GM19452 (cell line): ENCODE measurements at regions not wholly inside any gene's neighbourhood (a gene's known extent, or its start where the extent isn't known, plus 50 kb on each side); places are given as distances from the start of the nearest gene placed in this dataset.
"Not testable (repeated sequence)": the region's sequence is repeated elsewhere in the genome, so short reads cannot be mapped to it uniquely, and the experiment has no call there.

Source experiments
- ATAC-seq: cut with Tn5 transposase; IDR thresholded peaks from one replicate; pipeline ENCODE4 v1.9.1; 2021; ENCODE audit not compliant: unreplicated experiment

GRCh38 chr3:67981077-67981476 is 326.7 kb upstream of the SUCLG2 start:
- ATAC-seq: no peak

GRCh38 chr3:67979342-67979741 is 324.9 kb upstream of the SUCLG2 start:
- no peak for ATAC-seq

DNA sequence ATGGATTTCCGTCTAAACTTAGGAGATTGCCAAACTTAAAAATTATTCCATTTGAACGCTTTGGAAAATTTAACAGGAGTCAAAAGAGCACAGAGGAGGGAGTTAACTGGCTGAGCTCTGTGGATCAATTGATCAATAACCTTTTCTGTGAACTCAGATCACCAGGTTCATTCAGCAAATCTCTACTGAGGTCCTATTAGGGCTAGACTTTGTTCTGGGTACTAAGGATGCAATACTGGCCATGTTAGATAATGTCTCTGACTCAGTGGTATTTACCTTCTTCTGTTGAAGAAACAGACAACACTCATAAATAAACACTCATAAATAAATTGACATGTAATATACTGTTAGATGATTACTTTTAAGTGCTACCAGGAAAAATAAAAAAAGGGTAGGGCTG is 323.4 kb upstream of the SUCLG2 start:
- ATAC-seq: no peak

- ATAC-seq: no peak
These were observed 322.3 kb upstream of the SUCLG2 start for GRCh38 chr3:67976663-67977062.

DNA sequence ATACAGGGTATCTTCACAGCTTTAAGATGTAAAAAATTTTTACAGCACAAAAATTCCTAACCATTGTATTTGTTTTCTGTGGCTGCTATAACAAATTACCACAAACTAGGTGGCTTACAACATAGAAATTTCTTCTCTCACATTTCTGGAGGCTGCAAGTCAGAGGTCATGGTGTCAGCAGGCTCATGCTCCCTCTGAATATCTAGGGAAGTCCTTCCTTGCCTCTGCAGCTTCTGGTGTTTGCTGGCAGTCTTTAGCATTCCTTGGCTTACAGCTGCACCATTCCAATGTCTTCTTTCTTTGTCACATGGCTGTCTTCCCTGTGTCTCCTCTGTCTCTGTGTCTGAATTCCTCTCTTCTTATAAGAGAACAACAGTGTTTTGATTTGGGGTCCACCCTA is 310.2 kb upstream of the SUCLG2 start:
- ATAC-seq: no peak

DNA sequence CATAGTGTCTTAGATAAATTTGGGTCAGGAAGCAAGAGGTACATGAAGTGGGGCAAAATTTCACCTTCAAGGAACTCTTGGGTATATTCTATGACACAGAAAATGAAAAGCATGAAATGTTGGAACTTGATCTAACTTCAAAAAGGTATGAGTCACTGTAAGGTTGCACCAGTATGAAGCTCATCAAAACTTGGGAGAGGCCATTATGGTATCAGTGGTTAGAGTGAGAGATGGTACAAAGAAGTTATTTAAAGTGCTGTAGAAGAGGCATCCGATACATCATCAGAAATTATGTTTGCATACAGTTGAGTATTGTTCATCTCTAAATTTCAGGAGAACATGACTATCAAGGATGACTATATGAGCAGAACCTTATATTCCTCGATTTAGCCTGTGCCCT is 302.9 kb upstream of the SUCLG2 start:
- ATAC-seq: no peak

GRCh38 chr3:67947808-67948508 is 293.5 kb upstream of the SUCLG2 start:
- no peak for ATAC-seq

GRCh38 chr3:67946436-67946835 is 292.0 kb upstream of the SUCLG2 start:
- no peak for ATAC-seq

- no peak for ATAC-seq
These were observed 289.1 kb upstream of the SUCLG2 start for GRCh38 chr3:67943546-67943945.

DNA sequence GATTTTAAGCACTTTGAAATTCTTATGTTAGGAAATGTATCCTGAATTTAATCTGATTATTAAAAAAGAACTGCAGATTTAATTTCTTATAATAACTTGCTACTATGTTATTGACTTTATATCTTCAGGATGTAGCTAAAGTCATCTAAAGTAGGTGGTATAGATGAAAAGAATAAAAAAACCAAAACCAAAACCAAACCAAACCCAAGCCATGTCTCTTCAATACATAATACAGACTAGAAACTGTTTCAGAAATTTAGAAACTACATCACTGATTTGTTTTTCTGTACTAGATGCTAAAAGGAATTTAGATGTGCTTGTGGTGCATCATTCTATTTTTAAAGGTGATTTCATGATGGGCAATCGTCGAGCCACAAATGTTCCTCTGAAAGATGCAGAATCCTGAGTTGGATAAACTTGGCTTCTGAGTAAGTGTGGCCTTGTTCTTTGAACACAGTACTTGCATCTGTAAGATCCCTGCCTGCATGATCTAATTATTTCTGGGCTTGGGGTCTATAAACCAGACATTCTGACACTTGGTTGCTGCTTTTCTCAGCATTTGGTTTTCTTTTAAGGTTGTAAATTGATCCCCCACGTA is 287.1 kb upstream of the SUCLG2 start:
- ATAC-seq: no peak

DNA sequence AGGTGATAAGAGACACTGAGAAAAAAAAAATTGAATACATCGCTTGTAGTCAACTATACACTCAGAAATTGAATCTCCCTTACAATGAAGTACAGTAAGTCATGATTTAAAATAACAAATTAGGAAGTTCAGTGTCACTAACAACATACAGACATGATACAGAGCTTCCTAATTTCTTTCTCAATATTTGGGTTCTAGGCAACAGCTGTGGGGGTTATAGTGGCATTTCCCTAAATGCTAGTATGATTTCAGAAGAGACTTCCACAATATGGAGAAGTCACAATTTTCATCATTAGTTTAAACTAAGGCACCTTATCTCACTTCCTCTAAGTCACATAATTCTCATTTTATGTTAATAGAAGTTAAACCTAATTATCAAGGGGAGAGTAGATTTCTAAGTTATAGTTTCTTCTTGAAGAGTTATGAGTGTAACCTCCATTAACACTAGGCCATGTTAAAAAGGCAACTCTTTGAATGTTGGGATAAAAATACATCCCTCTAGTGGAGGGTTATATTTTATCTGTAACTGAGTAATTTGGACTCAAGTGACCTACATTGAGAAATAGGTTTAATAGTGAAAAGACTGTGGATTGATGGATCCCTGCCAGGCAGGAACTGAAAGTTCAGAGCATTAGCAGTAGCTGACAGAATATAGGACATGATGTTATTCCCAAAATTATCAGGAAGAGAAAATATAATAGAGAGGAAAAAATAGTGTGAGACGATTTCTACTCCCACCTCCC is 286.0 kb upstream of the SUCLG2 start:
- ATAC-seq: no peak

DNA sequence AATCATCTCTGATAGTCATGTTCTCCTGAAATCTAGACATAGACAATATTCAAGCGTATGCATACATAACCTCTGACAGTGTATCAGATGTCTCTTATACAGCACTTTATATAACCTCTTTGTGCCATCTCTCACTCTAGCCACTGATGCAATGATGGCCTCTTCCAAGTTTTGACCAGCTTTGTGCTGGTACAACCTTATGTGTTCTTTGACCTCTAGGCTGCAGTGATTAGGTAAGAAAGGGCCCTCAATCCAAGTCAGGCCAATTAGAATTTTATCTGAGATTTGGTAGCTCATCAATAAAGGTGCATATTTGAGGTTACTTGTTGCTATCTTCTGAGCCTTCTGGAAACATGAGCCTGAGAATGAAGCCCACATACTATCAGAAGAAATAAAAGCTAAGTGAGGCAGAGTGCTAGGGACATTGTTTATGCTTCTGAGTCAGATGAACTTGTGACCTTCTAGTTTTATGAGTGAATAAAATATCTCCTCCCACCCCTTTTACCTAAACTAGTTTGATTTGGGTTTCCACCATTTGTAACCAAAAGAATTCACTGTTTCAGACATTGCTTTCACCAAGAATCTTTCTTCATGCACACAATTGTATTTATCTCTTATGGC is 283.2 kb upstream of the SUCLG2 start:
- ATAC-seq: no peak

- not testable (repeated sequence) for ATAC-seq
These were observed 276.0 kb upstream of the SUCLG2 start for GRCh38 chr3:67930394-67930793.

GRCh38 chr3:67923796-67924195 is 269.4 kb upstream of the SUCLG2 start:
- ATAC-seq: no peak

DNA sequence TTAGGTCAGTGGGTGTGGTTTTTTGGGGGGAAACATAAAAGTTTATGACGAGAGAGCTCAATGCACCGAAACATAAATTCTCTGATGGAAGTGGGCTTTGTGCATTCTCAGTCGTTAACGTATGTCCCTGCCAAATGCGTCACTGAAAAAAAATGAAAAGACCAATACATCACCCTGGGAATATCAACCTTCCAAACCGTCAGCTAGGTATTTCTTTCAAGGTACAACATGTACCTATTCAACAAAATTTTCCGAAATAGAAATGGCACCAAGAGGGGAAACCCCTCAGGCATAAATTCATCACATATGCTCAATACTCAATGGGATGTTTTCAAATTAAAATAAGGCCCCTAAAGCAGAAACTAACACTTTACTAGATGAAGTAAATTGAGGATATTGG is 266.6 kb upstream of the SUCLG2 start:
- ATAC-seq: no peak

- no peak for ATAC-seq
These were observed 265.9 kb upstream of the SUCLG2 start for GRCh38 chr3:67920311-67920710.

DNA sequence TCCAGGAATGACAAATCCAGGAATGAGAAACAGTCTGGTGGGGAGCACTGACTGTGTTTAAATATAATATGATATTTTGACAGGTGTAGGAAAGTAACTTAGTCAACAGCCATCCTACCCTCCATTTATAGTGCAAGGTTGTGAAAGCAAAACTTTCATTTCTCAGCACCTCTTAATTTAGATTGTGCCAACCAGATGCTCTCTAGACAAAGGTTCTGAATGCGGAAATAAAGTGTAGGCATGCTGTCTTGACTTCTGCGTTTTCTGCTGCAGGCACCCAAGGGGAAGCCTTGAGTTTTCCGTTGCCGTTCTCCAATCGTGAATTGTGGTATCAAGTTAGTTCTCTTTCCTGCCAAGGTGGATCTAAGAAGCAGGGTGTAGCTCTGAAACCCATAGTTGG is 261.9 kb upstream of the SUCLG2 start:
- no peak for ATAC-seq

- no peak for ATAC-seq
These were observed 253.3 kb upstream of the SUCLG2 start for GRCh38 chr3:67907735-67908134.

GRCh38 chr3:67906261-67906660 is 251.8 kb upstream of the SUCLG2 start:
- no peak for ATAC-seq

DNA sequence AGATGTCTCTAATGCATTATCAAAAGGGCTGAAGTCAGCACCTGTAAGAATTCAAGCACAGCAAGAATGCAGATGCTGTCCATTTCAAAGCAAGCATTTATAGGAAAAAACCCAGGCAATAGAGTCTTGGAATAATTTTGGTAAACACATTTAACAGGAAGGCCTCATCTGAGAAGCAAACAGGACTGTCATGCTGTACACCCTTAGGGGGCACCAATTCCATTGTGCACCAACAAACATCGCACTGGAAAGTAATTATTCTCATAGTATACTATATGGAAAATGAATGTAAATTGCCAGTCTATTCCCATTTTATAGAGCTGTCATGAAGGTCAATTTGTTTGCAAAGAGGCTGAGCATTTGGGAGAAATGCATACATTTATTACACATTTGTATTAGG is 247.3 kb upstream of the SUCLG2 start:
- no peak for ATAC-seq

DNA sequence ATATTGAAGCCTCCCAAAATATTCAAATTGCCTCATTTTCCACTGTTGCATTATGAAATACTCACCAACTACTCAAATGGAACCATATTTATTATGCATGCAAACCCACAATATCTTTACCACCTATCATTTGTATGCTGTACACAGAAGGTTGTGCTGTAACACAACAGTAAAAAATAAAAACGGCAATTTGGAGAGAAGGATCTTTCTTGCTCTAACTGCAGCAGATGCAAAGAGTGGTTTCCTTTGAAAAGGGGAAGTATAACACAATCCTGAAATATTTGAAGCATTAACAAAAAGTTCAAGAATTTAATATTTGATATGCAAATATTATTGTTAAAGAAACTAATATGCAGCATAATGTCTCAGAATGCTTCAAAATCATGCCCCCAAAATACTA is 244.5 kb upstream of the SUCLG2 start:
- ATAC-seq: no peak
